OCI-M2 (cell line): ENCODE measurements at regions not wholly inside any gene's neighbourhood (a gene's known extent, or its start where the extent isn't known, plus 50 kb on each side); places are given as distances from the start of the nearest gene placed in this dataset.

Source experiments
- DNase-seq: peaks from one replicate; lab custom pipeline; 2025; ENCODE audit not compliant: unreplicated experiment; lab: John Stamatoyannopoulos, UW

- DNase-seq, result no peak
Measured at GRCh38 chr3:87354398-87354797, 78.0 kb upstream of the POU1F1 start.

- no peak for DNase-seq
Measured at GRCh38 chr3:87351937-87352336, 75.6 kb upstream of the POU1F1 start.

DNA sequence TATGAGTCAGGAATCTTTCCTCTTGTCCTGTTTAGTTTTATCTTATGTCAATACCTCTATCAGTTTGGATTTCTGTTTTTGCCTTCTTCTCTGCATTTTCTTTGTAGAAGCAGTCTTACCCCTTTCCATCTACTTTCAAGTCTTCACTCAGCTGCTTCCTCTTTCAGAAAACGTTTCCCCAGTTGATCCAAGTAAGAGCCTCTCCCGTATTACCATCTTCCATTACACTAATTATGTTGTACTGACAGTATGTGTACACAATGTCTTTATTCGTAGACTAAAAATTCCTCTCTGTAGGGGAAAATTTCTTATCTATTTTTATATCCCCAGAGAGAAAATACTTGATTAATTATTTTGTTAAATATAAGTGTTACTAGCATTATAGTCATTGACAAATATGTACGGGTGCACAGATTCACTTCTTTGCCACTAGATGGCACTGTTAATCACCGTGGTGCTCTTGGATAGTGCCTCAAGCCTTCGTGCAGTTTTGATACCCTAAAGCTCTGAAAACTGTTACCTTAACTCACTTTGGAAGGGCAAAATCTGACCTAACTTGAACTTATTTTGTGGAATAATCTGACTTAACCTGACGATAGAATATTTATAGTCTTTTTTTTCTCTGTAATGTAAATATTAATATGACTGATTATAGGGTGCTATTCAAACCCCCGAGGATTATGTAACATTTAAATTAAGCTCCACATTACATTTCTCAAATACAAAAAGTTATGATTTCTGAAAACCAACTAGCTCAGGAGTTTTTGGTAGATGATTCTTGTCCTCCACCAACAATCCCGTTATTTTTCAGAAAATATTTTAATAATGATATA is 74.2 kb upstream of the POU1F1 start:
- DNase-seq, result peak; percentile 41

- no peak for DNase-seq
Measured at GRCh38 chr3:87349833-87350232, 73.4 kb upstream of the POU1F1 start.

GRCh38 chr3:87336761-87337160 is 60.4 kb upstream of the POU1F1 start:
- DNase-seq, result no peak

- DNase-seq, result no peak
Measured at GRCh38 chr3:87335931-87336330, 59.5 kb upstream of the POU1F1 start.

GRCh38 chr3:87333393-87333892 is 57.1 kb upstream of the POU1F1 start:
- DNase-seq, result no peak

DNA sequence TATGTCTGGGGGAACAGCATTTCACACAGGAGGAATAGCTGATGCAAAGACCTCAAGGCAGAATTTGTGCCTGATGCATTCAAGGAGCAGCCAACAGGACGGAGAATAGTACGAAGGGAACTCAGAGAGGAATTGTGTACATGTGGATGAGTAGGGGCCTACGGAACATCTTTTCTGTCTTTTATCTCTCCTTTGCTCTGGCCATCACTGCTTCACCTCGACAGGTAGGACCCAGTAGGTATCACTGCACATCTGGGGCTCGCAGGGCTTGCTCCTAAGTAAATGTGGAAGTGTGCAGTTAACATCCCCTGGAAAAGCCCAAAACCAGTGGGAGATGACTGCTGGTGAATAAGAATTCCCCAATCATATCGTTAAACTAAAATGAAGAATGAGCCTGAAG is 56.4 kb upstream of the POU1F1 start:
- DNase-seq, result no peak

DNA sequence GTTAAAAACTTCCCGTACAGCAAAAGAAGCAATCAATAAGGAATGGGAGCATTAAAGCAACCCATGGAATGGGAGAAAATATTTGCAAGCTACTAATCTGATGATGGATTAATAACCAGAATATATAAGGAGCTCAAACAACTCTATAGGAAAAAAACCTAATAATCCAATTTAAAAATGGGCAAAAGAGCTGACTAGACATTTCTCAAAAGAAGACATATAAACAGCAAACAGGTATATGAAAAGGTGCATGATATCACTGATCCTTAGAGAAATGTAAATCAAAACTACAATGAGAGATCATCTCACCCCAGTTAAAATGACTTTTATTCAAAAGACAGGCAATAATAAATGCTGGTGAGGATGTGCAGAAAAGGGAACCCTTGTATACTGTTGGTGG is 52.7 kb upstream of the POU1F1 start:
- no peak for DNase-seq
